ENCODE measurements at regions not wholly inside any gene's neighbourhood (a gene's known extent, or its start where the extent isn't known, plus 50 kb on each side); places are given as distances from the start of the nearest gene placed in this dataset.

DNA sequence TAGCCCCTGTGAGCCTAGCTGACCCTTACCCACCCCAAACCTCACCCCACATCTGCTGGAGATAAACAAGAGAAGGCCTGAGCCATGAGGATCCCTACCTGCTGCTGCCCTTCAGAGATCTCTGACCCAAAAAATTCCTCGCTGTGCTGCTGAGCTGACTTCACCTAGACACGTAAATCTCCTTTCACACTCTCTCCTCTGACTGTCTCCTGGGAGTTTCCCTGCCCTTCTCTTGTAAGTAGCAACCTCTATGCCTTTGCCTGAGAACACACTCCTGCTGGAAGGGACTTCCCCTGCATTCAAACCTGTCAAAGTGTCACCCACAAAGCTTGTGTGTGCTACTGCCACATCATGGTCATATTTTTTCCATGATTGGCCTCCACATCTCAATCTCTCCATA, 134.2 kb upstream of the NOL4 start:
- TF ChIP-seq POLR2A (IDR thresholded peaks at IDR 0.05) = no peak
- TF ChIP-seq, protein P1, sequence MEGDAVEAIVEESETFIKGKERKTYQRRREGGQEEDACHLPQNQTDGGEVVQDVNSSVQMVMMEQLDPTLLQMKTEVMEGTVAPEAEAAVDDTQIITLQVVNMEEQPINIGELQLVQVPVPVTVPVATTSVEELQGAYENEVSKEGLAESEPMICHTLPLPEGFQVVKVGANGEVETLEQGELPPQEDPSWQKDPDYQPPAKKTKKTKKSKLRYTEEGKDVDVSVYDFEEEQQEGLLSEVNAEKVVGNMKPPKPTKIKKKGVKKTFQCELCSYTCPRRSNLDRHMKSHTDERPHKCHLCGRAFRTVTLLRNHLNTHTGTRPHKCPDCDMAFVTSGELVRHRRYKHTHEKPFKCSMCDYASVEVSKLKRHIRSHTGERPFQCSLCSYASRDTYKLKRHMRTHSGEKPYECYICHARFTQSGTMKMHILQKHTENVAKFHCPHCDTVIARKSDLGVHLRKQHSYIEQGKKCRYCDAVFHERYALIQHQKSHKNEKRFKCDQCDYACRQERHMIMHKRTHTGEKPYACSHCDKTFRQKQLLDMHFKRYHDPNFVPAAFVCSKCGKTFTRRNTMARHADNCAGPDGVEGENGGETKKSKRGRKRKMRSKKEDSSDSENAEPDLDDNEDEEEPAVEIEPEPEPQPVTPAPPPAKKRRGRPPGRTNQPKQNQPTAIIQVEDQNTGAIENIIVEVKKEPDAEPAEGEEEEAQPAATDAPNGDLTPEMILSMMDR (IDR thresholded peaks at IDR 0.05) = no peak
- no peak for TF ChIP-seq POLR2AphosphoS5 (IDR thresholded peaks at IDR 0.05)

All from breast epithelium (tissue), 3 donors.